HG03354 (cell line): ENCODE measurements at regions not wholly inside any gene's neighbourhood (a gene's known extent, or its start where the extent isn't known, plus 50 kb on each side); places are given as distances from the start of the nearest gene placed in this dataset.
"Not testable (repeated sequence)": the region's sequence is repeated elsewhere in the genome, so short reads cannot be mapped to it uniquely, and the experiment has no call there.

Experiments used
- ATAC-seq: cut with Tn5 transposase; IDR thresholded peaks from one replicate; pipeline ENCODE4 v1.9.1; 2021; ENCODE audit warnings: mild to moderate bottlenecking; ENCODE audit not compliant: unreplicated experiment, poor library complexity, severe bottlenecking

DNA sequence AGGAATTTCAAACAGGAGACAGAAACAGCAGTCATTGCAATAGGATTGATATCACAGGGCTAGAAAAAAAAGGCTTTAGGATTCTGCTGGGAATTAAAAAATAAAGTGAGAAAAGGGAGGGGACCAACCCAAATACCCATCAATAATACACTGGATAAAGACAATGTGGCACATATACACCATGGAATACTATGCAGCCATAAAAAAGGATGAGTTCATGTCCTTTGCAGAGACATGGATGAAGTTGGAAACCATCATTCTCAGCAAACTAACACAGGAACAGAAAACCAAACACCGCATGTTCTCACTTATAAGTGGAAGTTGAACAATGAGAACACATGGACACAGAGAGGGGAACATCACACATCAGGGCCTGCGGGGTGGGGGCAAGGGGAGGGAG lies 86.9 kb upstream of the ODAD2 start:
- not testable (repeated sequence) for ATAC-seq

DNA sequence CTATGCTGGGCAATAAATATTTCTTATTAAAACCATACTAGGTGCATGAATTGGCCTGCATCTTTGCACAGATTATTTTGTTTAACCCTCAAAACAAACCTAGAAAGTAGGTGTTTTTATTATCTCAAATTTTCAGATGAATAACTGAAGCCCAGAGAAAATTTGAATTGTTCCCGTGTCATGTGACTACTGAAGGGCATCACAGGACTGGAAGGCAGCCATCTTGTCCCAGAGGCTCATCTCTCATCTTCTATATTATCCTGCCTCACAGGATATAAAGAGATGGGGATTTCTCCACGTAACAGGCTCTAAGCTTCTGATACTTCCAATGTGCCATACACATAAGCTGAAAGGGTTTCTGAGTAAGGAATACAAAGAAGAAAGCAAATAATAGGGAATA lies 84.0 kb upstream of the ODAD2 start:
- no peak for ATAC-seq

DNA sequence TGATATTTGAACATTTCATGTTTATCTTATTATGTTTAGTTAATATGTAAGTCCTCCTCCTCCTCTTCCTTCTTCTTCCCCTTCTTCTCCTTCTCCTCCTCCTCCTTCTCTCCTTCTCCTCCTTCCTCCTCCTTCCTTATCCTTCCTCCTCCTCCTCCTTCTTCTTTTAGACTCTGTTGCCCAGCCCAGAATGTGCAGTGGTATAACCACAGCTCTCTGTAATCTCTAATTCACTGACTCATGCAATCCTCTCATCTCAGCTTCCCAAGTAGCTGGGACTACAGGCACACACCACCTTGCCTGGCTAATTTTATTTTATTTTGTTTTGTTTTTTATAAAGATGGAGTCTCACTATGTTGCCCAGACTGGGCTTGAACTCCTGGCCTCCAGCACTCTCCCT lies 83.4 kb upstream of the ODAD2 start:
- no peak for ATAC-seq

DNA sequence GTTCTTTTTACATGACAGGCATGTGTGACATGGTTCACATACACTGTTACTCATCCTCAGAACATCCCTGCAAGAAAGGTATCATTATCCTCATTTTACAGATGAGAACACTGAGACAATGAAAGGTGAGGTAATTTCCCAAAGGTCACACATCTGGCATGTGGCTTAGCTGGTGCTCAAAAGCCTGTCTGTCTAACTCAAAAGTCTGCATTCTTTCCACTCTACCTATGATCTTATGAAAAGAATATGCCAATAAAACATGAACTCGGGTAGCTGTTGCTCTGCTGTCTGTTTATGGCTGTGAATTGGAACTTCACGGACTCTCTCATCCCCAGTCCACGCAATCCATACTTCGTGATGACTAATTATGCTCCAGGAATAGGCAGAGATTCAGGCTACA lies 79.0 kb upstream of the ODAD2 start:
- no peak for ATAC-seq

DNA sequence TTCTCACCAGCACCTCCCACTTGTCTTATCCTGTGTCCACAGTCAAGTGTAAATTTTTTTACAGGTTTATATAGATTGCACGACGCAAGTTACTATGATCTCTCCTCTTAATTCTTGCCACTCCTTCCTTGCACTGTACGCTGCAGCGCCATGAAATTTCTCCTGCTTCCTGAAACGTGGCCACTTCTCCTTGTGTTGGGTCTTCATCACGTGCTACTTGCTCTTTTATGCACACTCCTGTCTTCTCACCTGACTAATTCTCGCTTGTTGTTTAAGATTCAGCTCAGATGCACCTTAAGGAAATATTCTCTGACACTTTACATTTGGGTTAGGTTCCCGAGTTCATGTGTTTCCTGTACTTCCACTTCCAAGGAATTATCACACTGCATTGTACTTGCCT lies 76.5 kb upstream of the ODAD2 start:
- no peak for ATAC-seq

DNA sequence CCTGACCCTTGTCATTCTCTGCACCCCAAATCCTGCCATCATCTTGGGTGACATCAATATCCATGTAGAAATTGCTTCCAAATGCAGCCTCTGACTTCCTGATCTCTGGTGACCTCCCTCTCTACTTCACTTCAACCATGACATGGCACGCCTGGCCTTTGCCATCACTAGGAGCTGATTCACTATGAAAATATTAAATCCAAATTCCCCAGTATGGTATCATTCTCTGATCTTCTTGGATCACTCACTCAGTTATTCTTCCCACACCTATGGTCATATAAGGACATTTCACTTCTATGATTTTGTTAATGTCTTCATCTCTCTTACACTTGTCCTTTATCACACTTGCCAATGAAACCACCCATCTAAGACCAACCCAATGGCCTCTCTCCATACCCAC lies 73.7 kb upstream of the ODAD2 start:
- no peak for ATAC-seq

DNA sequence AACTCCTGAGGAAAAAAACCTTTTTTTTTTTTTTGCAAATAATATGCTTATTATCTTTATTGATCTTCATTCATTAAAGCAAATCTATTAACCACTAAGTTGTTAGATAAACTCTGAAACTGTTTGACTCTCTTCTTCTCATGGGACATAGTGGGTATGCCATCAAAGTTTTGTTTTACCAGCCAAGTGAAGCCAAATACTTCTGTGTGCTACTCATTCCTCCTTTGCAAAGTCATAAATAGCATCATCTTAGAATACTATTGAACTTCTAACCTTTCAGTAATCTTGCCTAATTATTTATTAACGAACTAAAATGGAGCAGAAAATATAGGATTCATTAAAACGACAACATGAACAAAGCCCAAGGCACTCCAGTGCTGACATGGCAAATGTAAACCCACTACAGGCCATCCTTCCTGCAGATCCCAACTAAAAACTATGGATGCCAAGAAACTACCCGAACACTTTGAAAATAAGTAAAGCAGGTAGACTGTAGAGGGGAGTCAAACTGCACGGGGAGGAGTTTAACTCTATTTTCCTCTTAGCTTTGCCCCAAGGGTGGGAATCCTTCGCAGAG lies 61.2 kb upstream of the ODAD2 start:
- ATAC-seq, result no peak

DNA sequence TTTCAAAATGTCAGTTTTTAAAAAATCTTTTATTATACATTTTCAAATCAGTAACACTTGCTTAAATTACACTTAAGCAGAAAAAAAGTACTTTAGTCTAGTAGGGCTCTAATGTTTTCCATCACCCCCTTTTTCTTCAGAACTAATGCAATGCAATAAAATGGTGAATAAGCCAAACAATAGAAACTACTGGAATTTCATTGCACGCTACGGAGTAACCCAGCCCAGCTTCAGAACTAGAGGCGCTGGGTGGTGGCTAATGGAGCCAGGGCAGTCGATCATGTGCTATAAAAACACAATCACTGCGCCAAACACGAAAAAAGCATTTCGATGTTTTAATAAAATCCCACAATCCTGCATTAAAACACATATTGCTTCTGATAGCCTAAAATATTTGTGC lies 59.9 kb upstream of the ODAD2 start:
- ATAC-seq, result no peak

DNA sequence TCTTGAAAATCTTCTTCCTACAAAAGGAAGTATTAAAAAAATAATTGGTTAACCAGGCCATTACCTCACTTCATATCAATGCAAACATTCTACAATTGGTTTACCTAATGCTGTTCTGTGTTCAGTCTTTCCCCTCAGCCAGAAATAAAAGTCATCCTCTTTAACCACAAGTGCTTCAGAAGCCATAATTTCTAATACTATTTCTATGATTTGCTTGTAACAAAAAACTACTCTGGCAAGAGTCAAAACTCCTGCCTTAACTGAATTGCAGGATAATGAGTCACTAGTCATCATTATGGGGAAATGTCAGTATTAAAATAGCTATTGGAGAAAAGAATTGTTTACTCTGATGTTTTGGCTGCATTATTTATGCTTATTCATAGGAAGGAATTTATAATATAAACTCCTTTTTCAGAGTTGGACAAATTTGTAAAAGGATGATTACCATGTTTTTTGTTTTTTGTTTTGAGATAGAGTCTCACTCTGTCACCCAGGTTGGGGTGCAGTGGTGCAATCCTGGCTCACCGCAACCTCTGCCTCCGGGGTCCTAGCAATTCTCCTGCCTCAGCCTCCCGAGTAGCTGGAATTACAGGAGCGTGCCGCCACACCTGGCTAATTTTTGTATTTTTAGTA lies 55.5 kb upstream of the ODAD2 start:
- no peak for ATAC-seq

DNA sequence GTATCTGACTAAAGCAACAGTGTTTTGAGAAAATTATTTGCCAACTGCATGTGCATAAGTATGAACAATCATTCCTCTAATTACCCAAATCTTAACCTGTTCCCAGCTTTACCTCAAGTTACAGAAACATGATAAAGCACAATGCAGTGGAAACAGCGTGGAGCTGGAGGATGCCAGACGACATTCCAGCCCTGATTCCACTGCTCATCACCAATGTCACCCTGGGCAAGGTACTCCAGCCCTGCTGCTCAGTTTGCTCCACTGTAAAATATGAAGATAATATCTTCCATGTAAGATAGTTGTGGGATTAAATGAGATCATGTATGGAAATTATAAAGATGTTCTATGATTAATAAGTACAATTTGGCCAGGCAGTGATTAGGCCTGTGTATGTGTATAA lies 50.4 kb upstream of the ODAD2 start:
- no peak for ATAC-seq
